ENCODE measurements at regions not wholly inside any gene's neighbourhood (a gene's known extent, or its start where the extent isn't known, plus 50 kb on each side); places are given as distances from the start of the nearest gene placed in this dataset.

DNA sequence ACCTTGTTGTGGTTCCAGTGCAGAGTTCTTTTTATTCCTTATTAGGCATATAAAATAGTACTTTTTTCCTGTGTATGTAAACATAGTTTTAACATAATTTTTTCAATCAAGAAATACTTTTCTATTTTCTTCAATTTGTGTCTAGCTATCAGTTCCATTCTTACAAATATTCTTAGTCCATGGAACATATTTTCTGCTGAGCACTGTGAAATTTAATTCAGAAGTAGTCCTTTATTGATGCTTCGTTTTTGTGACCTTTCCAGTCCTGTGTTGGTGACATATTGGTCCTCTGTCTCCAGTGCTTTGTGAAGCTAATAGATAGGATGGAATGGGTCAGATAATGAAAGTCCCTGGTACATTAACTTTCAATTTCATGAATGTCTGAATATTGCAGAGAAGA is 325.1 kb downstream of the SAMD5 start:
- no peak for TF ChIP-seq NR2C2 (CRISPR knock-in tag; IDR thresholded peaks at IDR 0.05)
- TF ChIP-seq, protein P1, sequence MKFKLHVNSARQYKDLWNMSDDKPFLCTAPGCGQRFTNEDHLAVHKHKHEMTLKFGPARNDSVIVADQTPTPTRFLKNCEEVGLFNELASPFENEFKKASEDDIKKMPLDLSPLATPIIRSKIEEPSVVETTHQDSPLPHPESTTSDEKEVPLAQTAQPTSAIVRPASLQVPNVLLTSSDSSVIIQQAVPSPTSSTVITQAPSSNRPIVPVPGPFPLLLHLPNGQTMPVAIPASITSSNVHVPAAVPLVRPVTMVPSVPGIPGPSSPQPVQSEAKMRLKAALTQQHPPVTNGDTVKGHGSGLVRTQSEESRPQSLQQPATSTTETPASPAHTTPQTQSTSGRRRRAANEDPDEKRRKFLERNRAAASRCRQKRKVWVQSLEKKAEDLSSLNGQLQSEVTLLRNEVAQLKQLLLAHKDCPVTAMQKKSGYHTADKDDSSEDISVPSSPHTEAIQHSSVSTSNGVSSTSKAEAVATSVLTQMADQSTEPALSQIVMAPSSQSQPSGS (CRISPR knock-in tag; IDR thresholded peaks at IDR 0.05; ENCODE audit: borderline replicate concordance, low read depth), result no peak
- TF ChIP-seq, protein P2, sequence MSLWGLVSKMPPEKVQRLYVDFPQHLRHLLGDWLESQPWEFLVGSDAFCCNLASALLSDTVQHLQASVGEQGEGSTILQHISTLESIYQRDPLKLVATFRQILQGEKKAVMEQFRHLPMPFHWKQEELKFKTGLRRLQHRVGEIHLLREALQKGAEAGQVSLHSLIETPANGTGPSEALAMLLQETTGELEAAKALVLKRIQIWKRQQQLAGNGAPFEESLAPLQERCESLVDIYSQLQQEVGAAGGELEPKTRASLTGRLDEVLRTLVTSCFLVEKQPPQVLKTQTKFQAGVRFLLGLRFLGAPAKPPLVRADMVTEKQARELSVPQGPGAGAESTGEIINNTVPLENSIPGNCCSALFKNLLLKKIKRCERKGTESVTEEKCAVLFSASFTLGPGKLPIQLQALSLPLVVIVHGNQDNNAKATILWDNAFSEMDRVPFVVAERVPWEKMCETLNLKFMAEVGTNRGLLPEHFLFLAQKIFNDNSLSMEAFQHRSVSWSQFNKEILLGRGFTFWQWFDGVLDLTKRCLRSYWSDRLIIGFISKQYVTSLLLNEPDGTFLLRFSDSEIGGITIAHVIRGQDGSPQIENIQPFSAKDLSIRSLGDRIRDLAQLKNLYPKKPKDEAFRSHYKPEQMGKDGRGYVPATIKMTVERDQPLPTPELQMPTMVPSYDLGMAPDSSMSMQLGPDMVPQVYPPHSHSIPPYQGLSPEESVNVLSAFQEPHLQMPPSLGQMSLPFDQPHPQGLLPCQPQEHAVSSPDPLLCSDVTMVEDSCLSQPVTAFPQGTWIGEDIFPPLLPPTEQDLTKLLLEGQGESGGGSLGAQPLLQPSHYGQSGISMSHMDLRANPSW (CRISPR knock-in tag; conservative IDR thresholded peaks at IDR 0.05; ENCODE audit: low read depth), result no peak
- TF ChIP-seq, protein P3, sequence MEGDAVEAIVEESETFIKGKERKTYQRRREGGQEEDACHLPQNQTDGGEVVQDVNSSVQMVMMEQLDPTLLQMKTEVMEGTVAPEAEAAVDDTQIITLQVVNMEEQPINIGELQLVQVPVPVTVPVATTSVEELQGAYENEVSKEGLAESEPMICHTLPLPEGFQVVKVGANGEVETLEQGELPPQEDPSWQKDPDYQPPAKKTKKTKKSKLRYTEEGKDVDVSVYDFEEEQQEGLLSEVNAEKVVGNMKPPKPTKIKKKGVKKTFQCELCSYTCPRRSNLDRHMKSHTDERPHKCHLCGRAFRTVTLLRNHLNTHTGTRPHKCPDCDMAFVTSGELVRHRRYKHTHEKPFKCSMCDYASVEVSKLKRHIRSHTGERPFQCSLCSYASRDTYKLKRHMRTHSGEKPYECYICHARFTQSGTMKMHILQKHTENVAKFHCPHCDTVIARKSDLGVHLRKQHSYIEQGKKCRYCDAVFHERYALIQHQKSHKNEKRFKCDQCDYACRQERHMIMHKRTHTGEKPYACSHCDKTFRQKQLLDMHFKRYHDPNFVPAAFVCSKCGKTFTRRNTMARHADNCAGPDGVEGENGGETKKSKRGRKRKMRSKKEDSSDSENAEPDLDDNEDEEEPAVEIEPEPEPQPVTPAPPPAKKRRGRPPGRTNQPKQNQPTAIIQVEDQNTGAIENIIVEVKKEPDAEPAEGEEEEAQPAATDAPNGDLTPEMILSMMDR (IDR thresholded peaks at IDR 0.05), result no peak
- no peak for TF ChIP-seq NR3C1 (CRISPR knock-in tag; conservative IDR thresholded peaks at IDR 0.05; ENCODE audit: low read depth)
- TF ChIP-seq, protein P4, sequence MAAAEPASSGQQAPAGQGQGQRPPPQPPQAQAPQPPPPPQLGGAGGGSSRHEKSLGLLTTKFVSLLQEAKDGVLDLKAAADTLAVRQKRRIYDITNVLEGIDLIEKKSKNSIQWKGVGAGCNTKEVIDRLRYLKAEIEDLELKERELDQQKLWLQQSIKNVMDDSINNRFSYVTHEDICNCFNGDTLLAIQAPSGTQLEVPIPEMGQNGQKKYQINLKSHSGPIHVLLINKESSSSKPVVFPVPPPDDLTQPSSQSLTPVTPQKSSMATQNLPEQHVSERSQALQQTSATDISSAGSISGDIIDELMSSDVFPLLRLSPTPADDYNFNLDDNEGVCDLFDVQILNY (CRISPR knock-in tag; IDR thresholded peaks at IDR 0.05), result no peak
- TF ChIP-seq, protein P5, sequence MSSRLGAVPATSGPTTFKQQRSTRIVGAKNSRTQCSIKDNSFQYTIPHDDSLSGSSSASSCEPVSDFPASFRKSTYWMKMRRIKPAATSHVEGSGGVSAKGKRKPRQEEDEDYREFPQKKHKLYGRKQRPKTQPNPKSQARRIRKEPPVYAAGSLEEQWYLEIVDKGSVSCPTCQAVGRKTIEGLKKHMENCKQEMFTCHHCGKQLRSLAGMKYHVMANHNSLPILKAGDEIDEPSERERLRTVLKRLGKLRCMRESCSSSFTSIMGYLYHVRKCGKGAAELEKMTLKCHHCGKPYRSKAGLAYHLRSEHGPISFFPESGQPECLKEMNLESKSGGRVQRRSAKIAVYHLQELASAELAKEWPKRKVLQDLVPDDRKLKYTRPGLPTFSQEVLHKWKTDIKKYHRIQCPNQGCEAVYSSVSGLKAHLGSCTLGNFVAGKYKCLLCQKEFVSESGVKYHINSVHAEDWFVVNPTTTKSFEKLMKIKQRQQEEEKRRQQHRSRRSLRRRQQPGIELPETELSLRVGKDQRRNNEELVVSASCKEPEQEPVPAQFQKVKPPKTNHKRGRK (CRISPR knock-in tag; IDR thresholded peaks at IDR 0.05; ENCODE audit: borderline replicate concordance), result no peak
- TF ChIP-seq, protein P6, sequence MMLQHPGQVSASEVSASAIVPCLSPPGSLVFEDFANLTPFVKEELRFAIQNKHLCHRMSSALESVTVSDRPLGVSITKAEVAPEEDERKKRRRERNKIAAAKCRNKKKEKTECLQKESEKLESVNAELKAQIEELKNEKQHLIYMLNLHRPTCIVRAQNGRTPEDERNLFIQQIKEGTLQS (CRISPR knock-in tag; conservative IDR thresholded peaks at IDR 0.05), result no peak
- no peak for TF ChIP-seq ZNF121 (CRISPR knock-in tag; IDR thresholded peaks at IDR 0.05)
- no peak for TF ChIP-seq ESRRA (CRISPR knock-in tag; IDR thresholded peaks at IDR 0.05; ENCODE audit: borderline replicate concordance)
- TF ChIP-seq, protein P7, sequence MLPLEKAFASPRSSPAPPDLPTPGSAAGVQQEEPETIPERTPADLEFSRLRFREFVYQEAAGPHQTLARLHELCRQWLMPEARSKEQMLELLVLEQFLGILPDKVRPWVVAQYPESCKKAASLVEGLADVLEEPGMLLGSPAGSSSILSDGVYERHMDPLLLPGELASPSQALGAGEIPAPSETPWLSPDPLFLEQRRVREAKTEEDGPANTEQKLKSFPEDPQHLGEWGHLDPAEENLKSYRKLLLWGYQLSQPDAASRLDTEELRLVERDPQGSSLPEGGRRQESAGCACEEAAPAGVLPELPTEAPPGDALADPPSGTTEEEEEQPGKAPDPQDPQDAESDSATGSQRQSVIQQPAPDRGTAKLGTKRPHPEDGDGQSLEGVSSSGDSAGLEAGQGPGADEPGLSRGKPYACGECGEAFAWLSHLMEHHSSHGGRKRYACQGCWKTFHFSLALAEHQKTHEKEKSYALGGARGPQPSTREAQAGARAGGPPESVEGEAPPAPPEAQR (CRISPR knock-in tag; IDR thresholded peaks at IDR 0.05), result no peak
